BLaER1 (cell line): ENCODE measurements at regions not wholly inside any gene's neighbourhood (a gene's known extent, or its start where the extent isn't known, plus 50 kb on each side); places are given as distances from the start of the nearest gene placed in this dataset.

Experiments used
- H3K27ac ChIP-seq: shearing (Covaris generic); formaldehyde crosslinking; 2 replicates; pipeline ENCODE4 v1.8.1; 2022
- H3K27me3 ChIP-seq: shearing (Covaris generic); formaldehyde crosslinking; 2 replicates; pipeline ENCODE4 v1.8.1; 2022
- H3K36me3 ChIP-seq: shearing (Covaris generic); formaldehyde crosslinking; 2 replicates; pipeline ENCODE4 v1.8.1; 2022
- H3K4me1 ChIP-seq: shearing (Covaris generic); formaldehyde crosslinking; 2 replicates; pipeline ENCODE4 v1.8.1; 2022
- H3K4me2 ChIP-seq: shearing (Covaris generic); formaldehyde crosslinking; 2 replicates; pipeline ENCODE4 v1.8.1; 2022
- H3K4me3 ChIP-seq: shearing (Covaris generic); formaldehyde crosslinking; 2 replicates; pipeline ENCODE4 v1.8.1; 2022
- H3K9ac ChIP-seq: shearing (Covaris generic); formaldehyde crosslinking; 2 replicates; pipeline ENCODE4 v1.8.1; 2022
- H3K9me3 ChIP-seq: shearing (Covaris generic); formaldehyde crosslinking; 2 replicates; pipeline ENCODE4 v1.8.1; 2022
- H4K20me1 ChIP-seq: shearing (Covaris generic); formaldehyde crosslinking; 2 replicates; pipeline ENCODE4 v1.8.1; 2022
- Cebpa-rat ChIP-seq: shearing (Covaris generic); IDR thresholded peaks from 2 replicates; pipeline ENCODE4 v1.8.1; 2022

- no peak for TF ChIP-seq Cebpa-rat
- peaks cover 58% of the 10 kb centered on the region for H3K4me1 ChIP-seq
Observed at GRCh38 chr14:76974365-76974764, 54.1 kb downstream of the IRF2BPL start.

GRCh38 chr14:76971549-76971948 is 57.0 kb downstream of the IRF2BPL start:
- no peaks in the 10 kb centered on the region for H3K36me3 ChIP-seq
- peaks cover 5% of the 10 kb centered on the region; the same call in 1 of the 2 replicates for H4K20me1 ChIP-seq
- no peaks in the 10 kb centered on the region for H3K9me3 ChIP-seq
- H3K4me1 ChIP-seq = peaks cover 36% of the 10 kb centered on the region
- no peak for TF ChIP-seq Cebpa-rat
- no peaks in the 10 kb centered on the region for H3K27me3 ChIP-seq
- H3K4me3 ChIP-seq = no peak overlapping the region
- no peak overlapping the region for H3K27ac ChIP-seq
- no peak overlapping the region for H3K4me2 ChIP-seq
- H3K9ac ChIP-seq = no peak overlapping the region

More at GRCh38 chr14:76974365-76974764, 54.1 kb downstream of the IRF2BPL start:
- H3K27me3 ChIP-seq = no peaks in the 10 kb centered on the region
- H3K36me3 ChIP-seq = no peaks in the 10 kb centered on the region
- 0 out of 2 replicates have a peak overlapping the region, but pooled peaks have one; percentile 24 for H3K9ac ChIP-seq
- no peaks in the 10 kb centered on the region for H3K9me3 ChIP-seq
- peak overlapping the region; percentile 92 for H3K4me2 ChIP-seq
- H3K27ac ChIP-seq = peak overlapping the region; percentile 59
- no peak overlapping the region for H3K4me3 ChIP-seq
- H4K20me1 ChIP-seq = peaks cover 5% of the 10 kb centered on the region; the same call in 1 of the 2 replicates

GRCh38 chr14:76968621-76969063 is 59.9 kb downstream of the IRF2BPL start:
- peaks cover 26% of the 10 kb centered on the region for H3K4me1 ChIP-seq
- no peak overlapping the region for H3K9ac ChIP-seq
- no peak overlapping the region for H3K4me3 ChIP-seq
- H4K20me1 ChIP-seq = no peaks in the 10 kb centered on the region
- no peaks in the 10 kb centered on the region for H3K9me3 ChIP-seq
- no peak overlapping the region for H3K27ac ChIP-seq
- TF ChIP-seq Cebpa-rat = no peak
- H3K4me2 ChIP-seq = no peak overlapping the region
- no peaks in the 10 kb centered on the region for H3K27me3 ChIP-seq
- no peaks in the 10 kb centered on the region for H3K36me3 ChIP-seq

GRCh38 chr14:76967788-76968187 is 60.7 kb downstream of the IRF2BPL start:
- Histone ChIP-seq H3K4me3 (no peak overlapping the region), H3K27me3 (no peaks in the 10 kb centered on the region), H3K9me3 (no peaks in the 10 kb centered on the region), H3K9ac (no peak overlapping the region), H3K27ac (no peak overlapping the region), H3K36me3 (no peaks in the 10 kb centered on the region), H3K4me1 (peaks cover 28% of the 10 kb centered on the region), H4K20me1 (no peaks in the 10 kb centered on the region), H3K4me2 (no peak overlapping the region)
- no peak for TF ChIP-seq Cebpa-rat

- no peak for TF ChIP-seq Cebpa-rat
- 0 out of 2 replicates have a peak overlapping the region, but pooled peaks have one; percentile 17 for H3K4me2 ChIP-seq
- H3K4me3 ChIP-seq = no peak overlapping the region
- H3K27ac ChIP-seq = no peak overlapping the region
- no peaks in the 10 kb centered on the region for H3K36me3 ChIP-seq
- H3K9ac ChIP-seq = no peak overlapping the region
- no peaks in the 10 kb centered on the region for H3K27me3 ChIP-seq
- H3K9me3 ChIP-seq = no peaks in the 10 kb centered on the region
- H3K4me1 ChIP-seq = peaks cover 45% of the 10 kb centered on the region
- H4K20me1 ChIP-seq = peaks cover 6% of the 10 kb centered on the region; the same call in 1 of the 2 replicates
Observed at GRCh38 chr14:76965232-76965631, 63.3 kb downstream of the IRF2BPL start.

GRCh38 chr14:76964695-76965094 is 63.8 kb downstream of the IRF2BPL start:
- no peak for TF ChIP-seq Cebpa-rat
- H3K27me3 ChIP-seq = no peaks in the 10 kb centered on the region
- peaks cover 45% of the 10 kb centered on the region for H3K4me1 ChIP-seq
- H3K9ac ChIP-seq = no peak overlapping the region
- H3K9me3 ChIP-seq = no peaks in the 10 kb centered on the region
- H3K4me3 ChIP-seq = no peak overlapping the region
- H3K27ac ChIP-seq = no peak overlapping the region
- peaks cover 6% of the 10 kb centered on the region; the same call in 1 of the 2 replicates for H4K20me1 ChIP-seq
- no peaks in the 10 kb centered on the region for H3K36me3 ChIP-seq
- no peak overlapping the region for H3K4me2 ChIP-seq

GRCh38 chr14:76963372-76963771 is 65.1 kb downstream of the IRF2BPL start:
- Histone ChIP-seq H3K4me1 (peaks cover 50% of the 10 kb centered on the region), H3K36me3 (no peaks in the 10 kb centered on the region), H3K27me3 (no peaks in the 10 kb centered on the region), H3K4me2 (peak overlapping the region; percentile 98), H3K4me3 (no peak overlapping the region), H3K9ac (no peak overlapping the region), H3K27ac (no peak overlapping the region), H4K20me1 (peaks cover 9% of the 10 kb centered on the region; the same call in 1 of the 2 replicates), H3K9me3 (no peaks in the 10 kb centered on the region)
- TF ChIP-seq Cebpa-rat = no peak

GRCh38 chr14:76962303-76962660 is 66.2 kb downstream of the IRF2BPL start:
- Histone ChIP-seq H3K4me1 (peaks cover 61% of the 10 kb centered on the region), H3K27ac (peak overlapping the region; percentile 31; the same call in 1 of the 2 replicates), H3K27me3 (no peaks in the 10 kb centered on the region), H3K4me2 (peak overlapping the region; percentile 98), H3K9me3 (no peaks in the 10 kb centered on the region), H3K4me3 (peak overlapping the region; percentile 55), H3K36me3 (no peaks in the 10 kb centered on the region), H4K20me1 (peaks cover 11% of the 10 kb centered on the region; the same call in 1 of the 2 replicates), H3K9ac (peak overlapping the region; percentile 41)
- TF ChIP-seq Cebpa-rat = no peak

- Histone ChIP-seq H4K20me1 (peaks cover 11% of the 10 kb centered on the region; the same call in 1 of the 2 replicates), H3K4me2 (peak overlapping the region; percentile 98), H3K9ac (peak overlapping the region; percentile 41), H3K9me3 (no peaks in the 10 kb centered on the region), H3K4me1 (peaks cover 66% of the 10 kb centered on the region), H3K36me3 (no peaks in the 10 kb centered on the region), H3K27me3 (no peaks in the 10 kb centered on the region), H3K4me3 (peak overlapping the region; percentile 55), H3K27ac (no peak overlapping the region; the same call in 1 of the 2 replicates)
- TF ChIP-seq Cebpa-rat = peak; percentile 40; the same call in 1 of the 2 replicates
Observed at GRCh38 chr14:76961631-76962302, 66.7 kb downstream of the IRF2BPL start.

GRCh38 chr14:76958980-76959710 is 69.4 kb downstream of the IRF2BPL start:
- Histone ChIP-seq H3K4me2 (peak overlapping the region; percentile 93; the same call in 1 of the 2 replicates), H3K36me3 (no peaks in the 10 kb centered on the region), H3K27ac (no peak overlapping the region), H3K27me3 (no peaks in the 10 kb centered on the region), H4K20me1 (peaks cover 11% of the 10 kb centered on the region; the same call in 1 of the 2 replicates), H3K9me3 (no peaks in the 10 kb centered on the region), H3K4me1 (peaks cover 78% of the 10 kb centered on the region), H3K4me3 (no peak overlapping the region), H3K9ac (no peak overlapping the region)
- TF ChIP-seq Cebpa-rat = no peak
